CD4-positive, alpha-beta memory T cell (primary cell): ENCODE measurements at regions not wholly inside any gene's neighbourhood (a gene's known extent, or its start where the extent isn't known, plus 50 kb on each side); places are given as distances from the start of the nearest gene placed in this dataset.

ENCODE experiments used
- CTCF ChIA-PET: fragments of 350-600 bp; sonication (Branson Sonifier 250); formaldehyde crosslinking; loops from one replicate; lab custom pipeline; 2021; ENCODE audit warnings: inconsistent platforms; ENCODE audit not compliant: partially characterized antibody; lab: Charles Lee
- POLR2A ChIA-PET: fragments of 350-600 bp; sonication (Branson Sonifier 250); formaldehyde crosslinking; loops from one replicate; lab custom pipeline; 2021; ENCODE audit not compliant: partially characterized antibody; lab: Charles Lee
- DNase-seq, 5 donors: peaks; one replicate each; pipeline versions ENCODE4 v3.0.0 to v3.0.0-alpha.2; 2020 to 2022; ENCODE audit warnings: mixed read lengths in 1 of 5
- H3K27ac ChIP-seq: one replicate; pipeline ENCODE4 v1.7.0; 2013; ENCODE audit warnings: low read depth, low read length
- H3K27me3 ChIP-seq: 2 replicates; pipeline ENCODE4 v1.7.0; 2013; ENCODE audit warnings: mild to moderate bottlenecking, low read length, moderate library complexity; ENCODE audit not compliant: insufficient read depth
- H3K36me3 ChIP-seq: 2 replicates; pipeline ENCODE4 v1.7.0; 2013; ENCODE audit warnings: mild to moderate bottlenecking, low read length, moderate library complexity; ENCODE audit not compliant: insufficient read depth
- H3K4me1 ChIP-seq: 2 replicates; pipeline ENCODE4 v1.7.0; 2013; ENCODE audit warnings: mild to moderate bottlenecking, low read length, moderate library complexity; ENCODE audit not compliant: insufficient read depth
- H3K4me3 ChIP-seq, 2 donors: one replicate each; pipeline ENCODE4 v1.7.0; 2013; ENCODE audit warnings: low read length in 2 of 2, mild to moderate bottlenecking in 1 of 2
- H3K9me3 ChIP-seq, 2 donors: one replicate each; pipeline ENCODE4 v1.7.0; 2013; ENCODE audit warnings: low read length in 2 of 2, control low read depth in 1 of 2; ENCODE audit not compliant: control insufficient read depth in 1 of 2
- H3K27ac Mint-ChIP-seq, 7 donors: one replicate each; pipeline ENCODE4 v1.8.0; 2020 to 2021; ENCODE audit warnings: mixed read lengths in 7 of 7, mild to moderate bottlenecking in 6 of 7, inconsistent platforms in 3 of 7, moderate library complexity in 3 of 7
- H3K27me3 Mint-ChIP-seq, 2 donors: one replicate each; pipeline ENCODE4 v1.8.0; 2020 to 2021; ENCODE audit warnings: mixed read lengths in 2 of 2
- H3K36me3 Mint-ChIP-seq, 2 donors: one replicate each; pipeline ENCODE4 v1.8.0; 2020 to 2021; ENCODE audit warnings: mixed read lengths in 2 of 2, inconsistent platforms in 1 of 2, mild to moderate bottlenecking in 1 of 2
- H3K4me1 Mint-ChIP-seq, 4 donors: one replicate each; pipeline ENCODE4 v1.8.0; 2020 to 2021; ENCODE audit warnings: mixed read lengths in 4 of 4, mild to moderate bottlenecking in 1 of 4
- H3K4me3 Mint-ChIP-seq, 8 donors: one replicate each; pipeline ENCODE4 v1.8.0; 2020 to 2021; ENCODE audit warnings: mixed read lengths in 8 of 8, mild to moderate bottlenecking in 7 of 8, moderate library complexity in 6 of 8, inconsistent platforms in 3 of 8
- H3K9me3 Mint-ChIP-seq, 8 donors: one replicate each; pipeline ENCODE4 v1.8.0; 2020 to 2021; ENCODE audit warnings: mixed read lengths in 8 of 8, mild to moderate bottlenecking in 5 of 8, inconsistent platforms in 3 of 8, moderate library complexity in 1 of 8
- intact Hi-C: fragments of 100-400 bp; cut with micrococcal nuclease; formaldehyde crosslinking; loops from one replicate; pipeline ENCODE4 v1.15.1; 2023

GRCh38 chr12:76649099-76649498 lies 89.5 kb upstream of the OSBPL8 start:
- Mint-ChIP-seq H3K27ac (no peak overlapping the region), H3K36me3 (no peaks in the 10 kb centered on the region), H3K9me3 (no peaks in the 10 kb centered on the region), H3K4me1 (no peaks in the 10 kb centered on the region), H3K4me3 (no peak overlapping the region), H3K27me3 (peaks cover 0 to 4% of the 10 kb centered on the region in 2 donors)
- ChIA-PET CTCF (interaction anchor here (1.5 kb wide), 1 partner anchor 401 kb away, joined by 3 read pairs; no protein-coding TSS in a partner anchor), POLR2A (no interaction called here)
- H3K9me3 ChIP-seq, result no peaks in the 10 kb centered on the region
- intact Hi-C loops, result no loop called here
- no peaks in the 10 kb centered on the region for H3K36me3 ChIP-seq
- no peaks in the 10 kb centered on the region for H3K4me1 ChIP-seq
- no peak for DNase-seq
- H3K27me3 ChIP-seq, result no peaks in the 10 kb centered on the region
- no peak overlapping the region for H3K4me3 ChIP-seq
- no peak overlapping the region for H3K27ac ChIP-seq

DNA sequence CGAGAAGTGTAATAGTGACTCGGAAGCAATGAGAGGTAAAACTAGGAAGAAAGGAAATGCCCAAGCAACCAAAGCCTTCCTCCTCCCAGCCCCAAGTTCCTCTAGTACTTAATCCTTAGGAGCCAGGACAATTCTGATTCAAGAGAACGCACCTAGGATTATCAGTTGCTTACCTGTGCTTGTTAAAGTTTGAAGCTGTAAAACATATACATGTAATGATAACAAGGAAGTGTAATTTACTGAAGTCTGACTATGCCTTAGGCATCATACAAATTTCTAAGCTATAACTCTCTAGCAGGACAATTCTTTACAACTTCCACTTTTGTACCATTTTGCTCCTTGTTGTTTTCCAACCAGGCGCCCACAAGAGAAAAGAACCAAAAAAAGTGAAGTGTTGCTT lies 92.8 kb upstream of the OSBPL8 start:
- ChIA-PET CTCF (no interaction called here), POLR2A (no interaction called here)
- Mint-ChIP-seq H3K4me1 (no peaks in the 10 kb centered on the region), H3K27me3 (peaks cover 2 to 12% of the 10 kb centered on the region in 2 donors), H3K9me3 (peaks cover 0 to 2% (median 0%) of the 10 kb centered on the region in 8 donors), H3K27ac (no peak overlapping the region), H3K4me3 (no peak overlapping the region), H3K36me3 (no peaks in the 10 kb centered on the region)
- H3K27ac ChIP-seq, result no peak overlapping the region
- H3K4me1 ChIP-seq, result no peaks in the 10 kb centered on the region
- H3K27me3 ChIP-seq, result no peaks in the 10 kb centered on the region
- no peaks in the 10 kb centered on the region for H3K36me3 ChIP-seq
- H3K4me3 ChIP-seq, result no peak overlapping the region
- DNase-seq, result no peak
- intact Hi-C loops, result no loop called here
- H3K9me3 ChIP-seq, result no peaks in the 10 kb centered on the region

DNA sequence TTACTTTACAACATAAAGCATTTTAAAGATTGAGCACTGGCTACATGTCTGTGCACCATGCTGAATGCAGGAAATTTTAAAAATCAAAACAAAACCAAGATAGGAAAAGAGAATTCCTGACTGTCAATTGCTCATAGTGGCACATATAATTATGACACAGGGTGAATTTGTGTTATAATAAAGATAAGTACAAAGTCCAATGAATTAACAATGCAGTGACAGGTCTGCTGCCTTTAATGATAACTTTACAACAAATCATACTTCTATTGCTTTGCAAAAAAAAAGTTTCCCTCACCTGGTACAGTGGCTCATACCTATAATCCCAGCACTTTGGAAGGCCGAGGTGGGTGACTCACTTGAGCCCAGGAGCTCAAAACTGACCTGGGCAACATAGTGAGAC lies 93.8 kb upstream of the OSBPL8 start:
- Histone ChIP-seq H3K27me3 (no peaks in the 10 kb centered on the region), H3K4me3 (no peak overlapping the region), H3K36me3 (no peaks in the 10 kb centered on the region), H3K4me1 (no peaks in the 10 kb centered on the region), H3K9me3 (no peaks in the 10 kb centered on the region), H3K27ac (no peak overlapping the region)
- no peak overlapping the region for H3K4me3 Mint-ChIP-seq
- DNase-seq, result no peak
- peaks cover 5 to 11% of the 10 kb centered on the region in 2 donors for H3K27me3 Mint-ChIP-seq
- ChIA-PET CTCF (interaction anchor here (2.2 kb wide), 1 partner anchor 137 kb away, joined by 4 read pairs; no protein-coding TSS in a partner anchor), POLR2A (interaction anchor here (0.6 kb wide), 1 partner anchor 201 kb away, joined by 3 read pairs; no protein-coding TSS in a partner anchor)
- H3K4me1 Mint-ChIP-seq, result no peaks in the 10 kb centered on the region
- H3K9me3 Mint-ChIP-seq, result peaks cover 0 to 2% (median 0%) of the 10 kb centered on the region in 8 donors
- intact Hi-C loops, result no loop called here
- no peaks in the 10 kb centered on the region for H3K36me3 Mint-ChIP-seq
- no peak overlapping the region for H3K27ac Mint-ChIP-seq

DNA sequence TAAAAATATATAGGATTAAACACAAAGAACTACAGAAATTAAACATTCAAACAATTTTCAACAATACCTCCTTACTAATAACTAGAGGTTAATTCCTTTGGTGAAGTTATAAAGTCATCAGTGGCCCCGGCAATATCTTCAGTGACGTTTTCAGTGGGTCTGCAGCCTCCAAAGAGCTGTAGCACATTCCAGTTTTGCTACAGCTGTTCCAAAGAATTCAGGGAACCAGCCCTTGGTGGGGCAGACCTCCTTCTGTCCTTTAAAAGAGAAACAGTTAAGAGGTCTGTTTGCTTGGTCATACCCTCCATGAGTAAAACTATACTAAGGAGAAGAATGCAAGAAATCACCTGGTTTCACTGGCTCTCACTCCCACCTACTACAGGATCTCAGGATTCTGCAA lies 99.2 kb upstream of the ZDHHC17 start:
- no peaks in the 10 kb centered on the region for H3K27me3 ChIP-seq
- H3K27ac ChIP-seq, result no peak overlapping the region
- Mint-ChIP-seq H3K4me1 (peaks cover 4 to 14% (median 8%) of the 10 kb centered on the region in 4 donors), H3K9me3 (peaks cover 0 to 3% (median 0%) of the 10 kb centered on the region in 8 donors), H3K36me3 (no peaks in the 10 kb centered on the region), H3K27me3 (peaks cover 4 to 18% of the 10 kb centered on the region in 2 donors), H3K27ac (no peak overlapping the region), H3K4me3 (no peak overlapping the region)
- intact Hi-C loops, result no loop called here
- H3K4me1 ChIP-seq, result no peaks in the 10 kb centered on the region
- no peak for DNase-seq
- CTCF ChIA-PET, result no interaction called here
- POLR2A ChIA-PET, result no interaction called here
- H3K36me3 ChIP-seq, result no peaks in the 10 kb centered on the region
- no peak overlapping the region for H3K4me3 ChIP-seq
- H3K9me3 ChIP-seq, result no peaks in the 10 kb centered on the region

- no peak overlapping the region for H3K27ac Mint-ChIP-seq
- POLR2A ChIA-PET, result no interaction called here
- peaks cover 0 to 3% (median 0%) of the 10 kb centered on the region in 8 donors for H3K9me3 Mint-ChIP-seq
Measured at GRCh38 chr12:76666290-76666835, 97.6 kb upstream of the ZDHHC17 start.

DNA sequence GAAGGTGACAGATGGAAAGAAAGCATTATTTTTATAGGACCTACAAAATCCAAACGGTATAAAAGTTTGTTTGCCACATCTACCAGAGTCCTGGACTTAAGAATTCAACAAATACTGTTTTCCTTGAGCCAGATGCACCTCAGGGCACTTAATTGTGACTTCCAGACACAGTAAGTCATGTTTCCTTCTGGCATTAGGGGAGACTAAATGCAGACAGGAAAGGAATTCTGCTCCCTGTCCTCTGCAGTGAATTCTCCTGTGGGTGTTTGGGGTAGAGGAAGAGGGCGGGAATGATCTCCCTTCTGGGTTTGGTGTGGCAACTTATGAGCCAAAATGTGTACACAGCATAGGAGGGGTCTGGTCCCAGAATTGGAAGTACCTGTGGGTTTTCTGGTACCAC lies 93.9 kb upstream of the ZDHHC17 start:
- Histone ChIP-seq H3K4me3 (no peak overlapping the region), H3K27ac (no peak overlapping the region), H3K27me3 (no peaks in the 10 kb centered on the region), H3K36me3 (no peaks in the 10 kb centered on the region), H3K9me3 (no peaks in the 10 kb centered on the region), H3K4me1 (no peaks in the 10 kb centered on the region)
- ChIA-PET CTCF (no interaction called here), POLR2A (no interaction called here)
- Mint-ChIP-seq H3K27ac (no peak overlapping the region), H3K4me1 (peaks cover 4 to 14% (median 8%) of the 10 kb centered on the region in 4 donors), H3K4me3 (no peak overlapping the region), H3K36me3 (no peaks in the 10 kb centered on the region), H3K9me3 (peaks cover 0 to 3% (median 0%) of the 10 kb centered on the region in 8 donors), H3K27me3 (peaks cover 1 to 6% of the 10 kb centered on the region in 2 donors)
- intact Hi-C loops, result no loop called here
- no peak for DNase-seq

More at GRCh38 chr12:76666290-76666835, 97.6 kb upstream of the ZDHHC17 start:
- Histone ChIP-seq H3K4me3 (no peak overlapping the region), H3K27ac (no peak overlapping the region), H3K36me3 (no peaks in the 10 kb centered on the region), H3K27me3 (no peaks in the 10 kb centered on the region), H3K9me3 (no peaks in the 10 kb centered on the region), H3K4me1 (no peaks in the 10 kb centered on the region)
- DNase-seq, result no peak
- Mint-ChIP-seq H3K36me3 (no peaks in the 10 kb centered on the region), H3K27me3 (peaks cover 1 to 18% of the 10 kb centered on the region in 2 donors), H3K4me1 (peaks cover 4 to 14% (median 8%) of the 10 kb centered on the region in 4 donors), H3K4me3 (no peak overlapping the region)
- intact Hi-C loops, result no loop called here
- CTCF ChIA-PET, result no interaction called here

- CTCF ChIA-PET, result no interaction called here
- Mint-ChIP-seq H3K27me3 (peaks cover 1 to 6% of the 10 kb centered on the region in 2 donors), H3K4me1 (peaks cover 1 to 9% (median 3%) of the 10 kb centered on the region in 4 donors), H3K36me3 (no peaks in the 10 kb centered on the region), H3K4me3 (no peak overlapping the region), H3K9me3 (peaks cover 0 to 2% (median 0%) of the 10 kb centered on the region in 8 donors), H3K27ac (no peak overlapping the region)
- H3K4me3 ChIP-seq, result no peak overlapping the region
- no peaks in the 10 kb centered on the region for H3K27me3 ChIP-seq
- H3K36me3 ChIP-seq, result no peaks in the 10 kb centered on the region
- no peak for DNase-seq
- intact Hi-C loops, result no loop called here
- H3K4me1 ChIP-seq, result no peaks in the 10 kb centered on the region
- no peaks in the 10 kb centered on the region for H3K9me3 ChIP-seq
- POLR2A ChIA-PET, result no interaction called here
- H3K27ac ChIP-seq, result no peak overlapping the region
Measured at GRCh38 chr12:76670776-76671175, 93.1 kb upstream of the ZDHHC17 start.
